Upper lobe of left lung (tissue), 6 donors: ENCODE measurements at regions not wholly inside any gene's neighbourhood (a gene's known extent, or its start where the extent isn't known, plus 50 kb on each side); places are given as distances from the start of the nearest gene placed in this dataset.

ENCODE experiments used
- ATAC-seq, 2 donors: fragments of 200-7000 bp; cut with Tn5 transposase; one replicate each; pipeline ENCODE4 v1.9.1; 2022; ENCODE audit warnings: mild to moderate bottlenecking in 2 of 2, moderate library complexity in 2 of 2; ENCODE audit not compliant: low FRiP score in 2 of 2
- DNase-seq, 2 donors: peaks; one replicate each; pipeline ENCODE4 v3.0.0-alpha.2; 2019 to 2020
- H3K27ac ChIP-seq, 4 donors: fragments of 200-600 bp; sonication (generic); one replicate each; pipeline ENCODE4 v1.5.1; 2016 to 2019
- H3K27me3 ChIP-seq, 4 donors: fragments of 200-600 bp; sonication (generic); one replicate each; pipeline ENCODE4 v1.5.1; 2017 to 2019
- H3K36me3 ChIP-seq, 4 donors: fragments of 200-600 bp; sonication (generic); one replicate each; pipeline ENCODE4 v1.5.1; 2016 to 2019
- H3K4me1 ChIP-seq, 4 donors: fragments of 200-600 bp; sonication (generic); one replicate each; pipeline ENCODE4 v1.5.1; 2018 to 2019
- H3K4me3 ChIP-seq, 4 donors: fragments of 200-600 bp; sonication (generic); one replicate each; pipeline ENCODE4 v1.5.1; 2017 to 2019; ENCODE audit warnings: mild to moderate bottlenecking in 2 of 4, moderate library complexity in 1 of 4
- H3K9me3 ChIP-seq, 4 donors: fragments of 200-600 bp; sonication (generic); one replicate each; pipeline ENCODE4 v1.5.1; 2018 to 2019
- EP300 ChIP-seq, 4 donors: sonication (generic); formaldehyde crosslinking; IDR thresholded peaks; one replicate each; pipeline ENCODE4 v1.5.1; 2017; ENCODE audit warnings: antibody characterized with exemption in 4 of 4, control low read depth in 2 of 4
- POLR2A ChIP-seq, 4 donors: fragments of 450-650 bp; IDR thresholded peaks; one replicate each; pipeline ENCODE4 v1.5.1; 2016 to 2017; ENCODE audit warnings: antibody characterized with exemption in 4 of 4, mild to moderate bottlenecking in 2 of 4
- POLR2AphosphoS5 ChIP-seq, 2 donors: sonication (generic); formaldehyde crosslinking; IDR thresholded peaks; one replicate each; pipeline ENCODE4 v1.5.1; 2017; ENCODE audit warnings: antibody characterized with exemption in 2 of 2
- WGBS, 2 donors: methylation state at CpG; one replicate each; pipeline ENCODE4 v1.1.5; 2017 to 2018; 5-methylcytosine and 5-hydroxymethylcytosine counted together
- TF ChIP-seq, protein P1 (sequence below), 6 experiments: fragments of 450-650 bp in 4 of 6; fragments of 200-600 bp in 2 of 6; sonication (generic) in 2 of 6; IDR thresholded peaks; one replicate each; pipeline ENCODE4 v1.5.1; 2016 to 2019; ENCODE audit warnings: antibody characterized with exemption in 6 of 6
- donor health status: DM: no; HTN: no; CAD: no; lungs with moderate emphysema.
- donor health status: DM: no; HTN: yes; CAD: no; lungs with severe emphysema.

DNA sequence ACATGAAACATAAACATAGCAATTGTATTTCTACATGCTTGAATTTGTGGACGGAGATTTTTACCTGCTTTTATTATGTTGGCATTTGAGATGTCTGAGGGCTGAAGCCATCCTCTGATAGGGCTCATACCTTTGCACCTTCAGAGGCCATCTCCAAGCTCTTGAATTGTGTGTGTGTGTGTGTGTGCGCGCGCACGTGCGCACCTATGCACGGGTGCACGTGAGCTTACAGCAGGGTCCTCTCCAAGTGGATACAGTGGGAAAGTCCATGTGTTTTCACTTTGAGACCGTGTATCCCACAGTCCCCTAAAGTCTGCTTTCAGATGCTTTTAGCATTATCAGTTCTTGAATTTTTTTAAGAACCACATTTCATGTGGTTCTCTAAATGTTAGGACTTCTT lies 178.6 kb downstream of the RAB11FIP2 start:
- no peak overlapping the region for H3K4me3 ChIP-seq
- WGBS, 2 donors = 84 to 85% methylated on average over 9 of the region's 9 CpGs
- DNase-seq = peak in 1 of 2 donors; percentile 52
- no peaks in the 10 kb centered on the region for H3K36me3 ChIP-seq
- H3K27ac ChIP-seq = no peak overlapping the region
- no peaks in the 10 kb centered on the region for H3K9me3 ChIP-seq
- no peaks in the 10 kb centered on the region for H3K4me1 ChIP-seq
- ATAC-seq = no peak
- TF ChIP-seq EP300 (IDR thresholded peaks at IDR 0.05) = no peak
- no peak for TF ChIP-seq POLR2A (IDR thresholded peaks at IDR 0.05)
- TF ChIP-seq POLR2AphosphoS5 (IDR thresholded peaks at IDR 0.05) = no peak
- H3K27me3 ChIP-seq = no peaks in the 10 kb centered on the region

DNA sequence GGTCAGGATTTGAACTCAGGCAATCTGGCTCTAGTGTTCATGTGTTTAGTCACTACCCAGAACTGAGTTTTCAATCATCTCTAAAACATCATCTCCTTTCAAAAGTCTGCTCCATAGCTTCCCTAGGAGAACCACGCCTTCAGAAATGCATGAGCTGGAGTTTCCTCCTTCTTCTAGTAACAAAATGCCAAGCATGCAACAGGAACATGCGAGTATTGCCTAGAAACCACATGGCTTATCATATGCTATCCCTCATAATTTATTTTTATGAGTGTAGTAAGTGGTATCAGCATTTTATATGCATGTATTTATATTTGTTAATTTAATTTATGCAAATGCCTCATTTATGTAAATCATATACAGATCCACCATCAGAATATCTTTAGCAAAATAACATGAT lies 170.9 kb downstream of the RAB11FIP2 start:
- Histone ChIP-seq H3K36me3 (no peaks in the 10 kb centered on the region), H3K4me1 (no peaks in the 10 kb centered on the region), H3K9me3 (no peaks in the 10 kb centered on the region), H3K27me3 (no peaks in the 10 kb centered on the region), H3K27ac (no peak overlapping the region), H3K4me3 (no peak overlapping the region)
- DNase-seq = no peak
- ATAC-seq = no peak
- TF ChIP-seq POLR2AphosphoS5 (IDR thresholded peaks at IDR 0.05) = no peak
- TF ChIP-seq, protein P1, sequence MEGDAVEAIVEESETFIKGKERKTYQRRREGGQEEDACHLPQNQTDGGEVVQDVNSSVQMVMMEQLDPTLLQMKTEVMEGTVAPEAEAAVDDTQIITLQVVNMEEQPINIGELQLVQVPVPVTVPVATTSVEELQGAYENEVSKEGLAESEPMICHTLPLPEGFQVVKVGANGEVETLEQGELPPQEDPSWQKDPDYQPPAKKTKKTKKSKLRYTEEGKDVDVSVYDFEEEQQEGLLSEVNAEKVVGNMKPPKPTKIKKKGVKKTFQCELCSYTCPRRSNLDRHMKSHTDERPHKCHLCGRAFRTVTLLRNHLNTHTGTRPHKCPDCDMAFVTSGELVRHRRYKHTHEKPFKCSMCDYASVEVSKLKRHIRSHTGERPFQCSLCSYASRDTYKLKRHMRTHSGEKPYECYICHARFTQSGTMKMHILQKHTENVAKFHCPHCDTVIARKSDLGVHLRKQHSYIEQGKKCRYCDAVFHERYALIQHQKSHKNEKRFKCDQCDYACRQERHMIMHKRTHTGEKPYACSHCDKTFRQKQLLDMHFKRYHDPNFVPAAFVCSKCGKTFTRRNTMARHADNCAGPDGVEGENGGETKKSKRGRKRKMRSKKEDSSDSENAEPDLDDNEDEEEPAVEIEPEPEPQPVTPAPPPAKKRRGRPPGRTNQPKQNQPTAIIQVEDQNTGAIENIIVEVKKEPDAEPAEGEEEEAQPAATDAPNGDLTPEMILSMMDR (IDR thresholded peaks at IDR 0.05) = no peak
- TF ChIP-seq EP300 (IDR thresholded peaks at IDR 0.05) = no peak
- no peak for TF ChIP-seq POLR2A (IDR thresholded peaks at IDR 0.05)
- 75 to 82% methylated on average over 2 of the region's 2 CpGs for WGBS, 2 donors

DNA sequence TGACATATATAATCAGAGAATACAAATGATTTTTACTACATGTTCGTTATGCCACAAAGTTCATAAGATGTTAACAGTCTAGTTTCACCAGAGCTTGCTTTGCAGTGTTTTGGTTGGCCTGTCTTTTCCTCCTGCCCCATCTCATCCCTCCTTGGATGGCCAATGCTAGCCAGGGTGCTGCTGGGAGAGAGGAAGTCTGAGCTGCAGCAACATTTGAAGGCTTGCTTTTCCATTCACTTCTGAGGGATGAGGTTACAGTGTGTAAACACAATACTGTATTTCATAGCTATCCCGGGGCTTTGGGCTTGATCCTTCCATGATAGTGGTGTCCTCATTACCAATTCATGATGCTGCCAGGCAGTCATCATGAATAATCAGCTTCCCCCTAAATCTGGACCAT lies 170.5 kb downstream of the RAB11FIP2 start:
- no peak overlapping the region for H3K27ac ChIP-seq
- DNase-seq = no peak
- no peak for TF ChIP-seq POLR2A (IDR thresholded peaks at IDR 0.05)
- TF ChIP-seq, protein P1 (IDR thresholded peaks at IDR 0.05) = no peak
- no peak for TF ChIP-seq EP300 (IDR thresholded peaks at IDR 0.05)
- no peak for TF ChIP-seq POLR2AphosphoS5 (IDR thresholded peaks at IDR 0.05)

DNA sequence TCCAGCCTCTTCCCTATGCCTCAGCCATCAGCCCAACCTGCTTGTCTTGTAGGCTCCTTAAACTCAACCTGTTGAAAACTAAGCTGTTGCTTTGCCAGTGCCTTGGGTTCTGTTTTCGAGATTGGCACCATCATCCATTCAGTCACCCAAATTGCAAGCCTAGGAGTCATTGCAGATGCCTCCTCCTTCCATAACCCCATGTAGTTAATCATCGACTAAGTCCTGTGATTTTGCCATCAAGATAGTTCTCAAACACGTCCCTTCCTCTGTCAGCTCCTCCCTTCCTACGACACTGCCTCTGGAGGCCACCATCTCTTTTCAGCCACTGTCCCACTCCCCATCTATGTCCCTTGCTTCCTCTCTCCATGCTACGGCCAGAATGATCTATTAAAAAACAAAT lies 168.1 kb downstream of the RAB11FIP2 start:
- DNase-seq (no peak), ATAC-seq (no peak)
- TF ChIP-seq EP300 (IDR thresholded peaks at IDR 0.05) (no peak), POLR2A (IDR thresholded peaks at IDR 0.05) (no peak), POLR2AphosphoS5 (IDR thresholded peaks at IDR 0.05) (no peak)
- TF ChIP-seq, protein P1 (IDR thresholded peaks at IDR 0.05) = no peak
- Histone ChIP-seq H3K4me1 (no peaks in the 10 kb centered on the region), H3K36me3 (no peaks in the 10 kb centered on the region), H3K27me3 (no peaks in the 10 kb centered on the region), H3K9me3 (no peaks in the 10 kb centered on the region), H3K27ac (no peak overlapping the region), H3K4me3 (no peak overlapping the region)
- 68 to 77% methylated on average over 5 of the region's 5 CpGs for WGBS, 2 donors

More for the DNA sequence above, 170.5 kb downstream of the RAB11FIP2 start:
- 53 to 77% methylated on average over 2 of the region's 2 CpGs for WGBS, 2 donors
- Histone ChIP-seq H3K9me3 (no peaks in the 10 kb centered on the region), H3K4me3 (no peak overlapping the region), H3K4me1 (no peaks in the 10 kb centered on the region), H3K36me3 (no peaks in the 10 kb centered on the region), H3K27me3 (no peaks in the 10 kb centered on the region)
- ATAC-seq = no peak

DNA sequence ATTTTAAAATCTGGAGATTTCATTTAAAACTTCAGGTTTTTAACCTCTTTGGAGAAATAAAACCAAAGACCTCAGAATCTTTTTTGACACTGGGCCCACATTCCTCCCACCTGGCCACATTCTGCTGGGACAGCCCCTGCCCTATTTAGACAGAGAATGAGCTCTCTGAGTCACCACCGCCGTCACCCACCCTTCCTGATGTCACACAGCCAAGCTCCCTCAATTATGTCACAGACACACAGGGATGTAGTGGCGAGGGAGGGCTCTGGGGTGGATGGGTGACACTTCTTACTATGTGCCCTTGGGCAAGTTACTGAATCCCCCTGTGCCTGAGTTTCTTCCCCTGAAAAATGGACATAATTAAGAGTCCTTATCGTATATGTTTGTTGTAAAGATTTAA lies 162.6 kb downstream of the RAB11FIP2 start:
- Histone ChIP-seq H3K4me1 (no peaks in the 10 kb centered on the region), H3K36me3 (no peaks in the 10 kb centered on the region), H3K9me3 (no peaks in the 10 kb centered on the region), H3K27me3 (no peaks in the 10 kb centered on the region), H3K4me3 (no peak overlapping the region), H3K27ac (no peak overlapping the region)
- DNase-seq = no peak
- TF ChIP-seq EP300 (IDR thresholded peaks at IDR 0.05) (no peak), POLR2AphosphoS5 (IDR thresholded peaks at IDR 0.05) (no peak), POLR2A (IDR thresholded peaks at IDR 0.05) (no peak)
- TF ChIP-seq, protein P1 (IDR thresholded peaks at IDR 0.05) = no peak
- WGBS, 2 donors = 67 to 76% methylated on average over 4 of the region's 4 CpGs
- ATAC-seq = no peak
